Naive thymus-derived CD4-positive, alpha-beta T cell (primary cell): ENCODE measurements at regions not wholly inside any gene's neighbourhood (a gene's known extent, or its start where the extent isn't known, plus 50 kb on each side); places are given as distances from the start of the nearest gene placed in this dataset.

Experiments
- ATAC-seq: fragments of 150-1000 bp; cut with Tn5 transposase; 2 replicates; pipeline ENCODE4 v1.10.0; 2021; ENCODE audit warnings: mild to moderate bottlenecking, moderate library complexity
- CTCF ChIA-PET: fragments of 350-600 bp; sonication (Branson Sonifier 250); formaldehyde crosslinking; loops from one replicate; lab custom pipeline; 2021; ENCODE audit warnings: antibody characterized with exemption; lab: Charles Lee
- POLR2A ChIA-PET: fragments of 350-600 bp; sonication (Branson Sonifier 250); formaldehyde crosslinking; loops from one replicate; lab custom pipeline; 2021; ENCODE audit warnings: antibody characterized with exemption, inconsistent platforms; lab: Charles Lee
- DNase-seq, 9 donors: peaks; one replicate each; pipeline versions ENCODE4 v3.0.0 to v3.0.0-alpha.2; 2020 to 2022; ENCODE audit warnings: mixed read lengths in 1 of 9
- H3K27ac ChIP-seq: one replicate; pipeline ENCODE4 v1.7.0; 2013; ENCODE audit warnings: mild to moderate bottlenecking, low read depth, low read length, moderate library complexity
- H3K27me3 ChIP-seq, 2 donors: one replicate each; pipeline ENCODE4 v1.7.0; 2013; ENCODE audit warnings: low read length in 2 of 2, mild to moderate bottlenecking in 2 of 2, moderate library complexity in 2 of 2; ENCODE audit not compliant: control insufficient read depth in 2 of 2, insufficient read depth in 2 of 2
- H3K36me3 ChIP-seq, 3 experiments: 1 replicate in 2 of 3; 2 replicates in 1 of 3; pipeline ENCODE4 v1.7.0; 2013; ENCODE audit warnings: low read length in 3 of 3, mild to moderate bottlenecking in 3 of 3, moderate library complexity in 1 of 3; ENCODE audit not compliant: insufficient read depth in 3 of 3, control insufficient read depth in 2 of 3
- H3K4me1 ChIP-seq, 2 donors: one replicate each; pipeline ENCODE4 v1.7.0; 2013; ENCODE audit warnings: low read length in 2 of 2, mild to moderate bottlenecking in 2 of 2, moderate library complexity in 1 of 2; ENCODE audit not compliant: control insufficient read depth in 2 of 2, insufficient read depth in 2 of 2
- H3K4me3 ChIP-seq: 2 replicates; pipeline ENCODE4 v1.7.0; 2013; ENCODE audit warnings: mild to moderate bottlenecking, low read length
- H3K9me3 ChIP-seq, 3 experiments: 1 replicate in 2 of 3; 2 replicates in 1 of 3; pipeline ENCODE4 v1.7.0; 2013; ENCODE audit warnings: low read length in 3 of 3; ENCODE audit not compliant: control insufficient read depth in 2 of 3
- H3K27ac Mint-ChIP-seq, 9 donors: one replicate each; pipeline ENCODE4 v1.8.0; 2020 to 2022; ENCODE audit warnings: mixed read lengths in 9 of 9, mild to moderate bottlenecking in 8 of 9, moderate library complexity in 5 of 9, inconsistent platforms in 2 of 9
- H3K27me3 Mint-ChIP-seq, 5 donors: one replicate each; pipeline ENCODE4 v1.8.0; 2021 to 2022; ENCODE audit warnings: mixed read lengths in 5 of 5, mild to moderate bottlenecking in 1 of 5
- H3K36me3 Mint-ChIP-seq, 5 donors: one replicate each; pipeline ENCODE4 v1.8.0; 2020 to 2022; ENCODE audit warnings: mixed read lengths in 5 of 5, mild to moderate bottlenecking in 3 of 5, inconsistent platforms in 1 of 5
- H3K4me1 Mint-ChIP-seq, 7 donors: one replicate each; pipeline ENCODE4 v1.8.0; 2020 to 2022; ENCODE audit warnings: mixed read lengths in 7 of 7, mild to moderate bottlenecking in 3 of 7, inconsistent platforms in 1 of 7
- H3K4me3 Mint-ChIP-seq, 10 donors: one replicate each; pipeline ENCODE4 v1.8.0; 2020 to 2022; ENCODE audit warnings: mild to moderate bottlenecking in 10 of 10, mixed read lengths in 10 of 10, moderate library complexity in 6 of 10, inconsistent platforms in 2 of 10
- H3K9me3 Mint-ChIP-seq, 11 donors: one replicate each; pipeline ENCODE4 v1.8.0; 2020 to 2022; ENCODE audit warnings: mixed read lengths in 11 of 11, mild to moderate bottlenecking in 4 of 11, inconsistent platforms in 1 of 11, moderate library complexity in 1 of 11
- intact Hi-C, 2 donors: fragments of 100-400 bp; cut with micrococcal nuclease; formaldehyde crosslinking; loops; one replicate each; pipeline ENCODE4 v1.15.1; 2023

GRCh38 chr11:97111559-97111958 is 721.7 kb downstream of the JRKL start:
- no peak for ATAC-seq

GRCh38 chr11:97118614-97119200 is 728.9 kb downstream of the JRKL start:
- Histone ChIP-seq H3K27ac (no peak overlapping the region), H3K9me3 (no peaks in the 10 kb centered on the region), H3K4me1 (no peaks in the 10 kb centered on the region), H3K27me3 (no peaks in the 10 kb centered on the region), H3K4me3 (no peak overlapping the region), H3K36me3 (no peaks in the 10 kb centered on the region)
- DNase-seq (no peak), ATAC-seq (no peak)
- POLR2A ChIA-PET = no interaction called here
- Mint-ChIP-seq H3K36me3 (no peaks in the 10 kb centered on the region), H3K9me3 (peaks cover 0 to 4% (median 0%) of the 10 kb centered on the region in 11 donors), H3K27ac (no peak overlapping the region), H3K4me1 (no peaks in the 10 kb centered on the region), H3K4me3 (no peak overlapping the region), H3K27me3 (no peaks in the 10 kb centered on the region)
- CTCF ChIA-PET = no interaction called here
- intact Hi-C loops = no loop called here

More at GRCh38 chr11:97111559-97111958, 721.7 kb downstream of the JRKL start:
- no peaks in the 10 kb centered on the region for H3K36me3 ChIP-seq
- H3K9me3 ChIP-seq = no peaks in the 10 kb centered on the region
- ChIA-PET CTCF (no interaction called here), POLR2A (no interaction called here)
- intact Hi-C loops = no loop called here
- Mint-ChIP-seq H3K36me3 (no peaks in the 10 kb centered on the region), H3K27ac (no peak overlapping the region), H3K4me3 (no peak overlapping the region), H3K4me1 (no peaks in the 10 kb centered on the region), H3K27me3 (no peaks in the 10 kb centered on the region), H3K9me3 (peaks cover 0 to 12% (median 5%) of the 10 kb centered on the region in 11 donors)
- H3K4me1 ChIP-seq = no peaks in the 10 kb centered on the region
- no peak overlapping the region for H3K4me3 ChIP-seq
- H3K27me3 ChIP-seq = no peaks in the 10 kb centered on the region
- no peak overlapping the region for H3K27ac ChIP-seq
- DNase-seq = no peak

GRCh38 chr11:97123237-97123636 is 733.4 kb downstream of the JRKL start:
- ChIA-PET POLR2A (no interaction called here), CTCF (no interaction called here)
- no peaks in the 10 kb centered on the region for H3K4me1 Mint-ChIP-seq
- H3K27me3 Mint-ChIP-seq = no peaks in the 10 kb centered on the region
- Histone ChIP-seq H3K4me1 (no peaks in the 10 kb centered on the region), H3K27me3 (no peaks in the 10 kb centered on the region), H3K4me3 (no peak overlapping the region), H3K9me3 (peaks cover 0 to 8% (median 0%) of the 10 kb centered on the region in 3 experiments), H3K27ac (no peak overlapping the region), H3K36me3 (no peaks in the 10 kb centered on the region)
- no peaks in the 10 kb centered on the region for H3K36me3 Mint-ChIP-seq
- no peak for ATAC-seq
- H3K27ac Mint-ChIP-seq = no peak overlapping the region
- H3K9me3 Mint-ChIP-seq = peaks cover 0 to 9% (median 3%) of the 10 kb centered on the region in 11 donors
- intact Hi-C loops = no loop called here
- H3K4me3 Mint-ChIP-seq = no peak overlapping the region
- no peak for DNase-seq

- ChIA-PET CTCF (no interaction called here), POLR2A (no interaction called here)
- no peak overlapping the region for H3K27ac Mint-ChIP-seq
- DNase-seq = no peak
- H3K9me3 Mint-ChIP-seq = peaks cover 0 to 39% (median 13%) of the 10 kb centered on the region in 11 donors
- no peaks in the 10 kb centered on the region for H3K4me1 ChIP-seq
- intact Hi-C loops = no loop called here
- peaks cover 0 to 6% (median 0%) of the 10 kb centered on the region in 3 experiments for H3K9me3 ChIP-seq
- H3K4me1 Mint-ChIP-seq = no peaks in the 10 kb centered on the region
- no peaks in the 10 kb centered on the region for H3K27me3 Mint-ChIP-seq
- H3K36me3 ChIP-seq = no peaks in the 10 kb centered on the region
- H3K36me3 Mint-ChIP-seq = no peaks in the 10 kb centered on the region
- no peak overlapping the region for H3K4me3 Mint-ChIP-seq
- H3K4me3 ChIP-seq = no peak overlapping the region
- no peak for ATAC-seq
- H3K27me3 ChIP-seq = no peaks in the 10 kb centered on the region
- no peak overlapping the region for H3K27ac ChIP-seq
Observed at GRCh38 chr11:97136067-97136466, 746.3 kb downstream of the JRKL start.

- no peak overlapping the region for H3K27ac Mint-ChIP-seq
Observed at GRCh38 chr11:97140885-97141494, 751.2 kb downstream of the JRKL start.

GRCh38 chr11:97143463-97143862 is 753.6 kb downstream of the JRKL start:
- no peaks in the 10 kb centered on the region for H3K4me1 Mint-ChIP-seq
- H3K27me3 Mint-ChIP-seq = no peaks in the 10 kb centered on the region
- H3K36me3 ChIP-seq = no peaks in the 10 kb centered on the region
- H3K27ac ChIP-seq = no peak overlapping the region
- H3K9me3 Mint-ChIP-seq = peaks cover 0 to 33% (median 12%) of the 10 kb centered on the region in 11 donors
- ChIA-PET CTCF (interaction anchor here (0.5 to 0.7 kb wide), 2 partner anchors 68 to 145 kb away, joined by 3 to 5 read pairs; no protein-coding TSS in a partner anchor), POLR2A (no interaction called here)
- no peaks in the 10 kb centered on the region for H3K9me3 ChIP-seq
- intact Hi-C loops = no loop called here
- no peak for DNase-seq
- H3K27me3 ChIP-seq = no peaks in the 10 kb centered on the region
- ATAC-seq = no peak
- H3K36me3 Mint-ChIP-seq = no peaks in the 10 kb centered on the region
- no peaks in the 10 kb centered on the region for H3K4me1 ChIP-seq
- no peak overlapping the region for H3K4me3 ChIP-seq
- no peak overlapping the region for H3K4me3 Mint-ChIP-seq
- no peak overlapping the region for H3K27ac Mint-ChIP-seq

More at GRCh38 chr11:97140885-97141494, 751.2 kb downstream of the JRKL start:
- H3K27me3 ChIP-seq = no peaks in the 10 kb centered on the region
- Mint-ChIP-seq H3K27me3 (no peaks in the 10 kb centered on the region), H3K9me3 (peaks cover 0 to 29% (median 13%) of the 10 kb centered on the region in 11 donors), H3K4me1 (no peaks in the 10 kb centered on the region), H3K4me3 (no peak overlapping the region), H3K36me3 (no peaks in the 10 kb centered on the region)
- no peak for DNase-seq
- intact Hi-C loops = loop anchor here in 1 of 2 donors (2.0 kb wide), 1 partner anchor 676 kb away; no protein-coding TSS in a partner anchor
- H3K4me3 ChIP-seq = no peak overlapping the region
- no peak overlapping the region for H3K27ac ChIP-seq
- ATAC-seq = no peak
- POLR2A ChIA-PET = no interaction called here
- no peaks in the 10 kb centered on the region for H3K4me1 ChIP-seq
- peaks cover 0 to 6% (median 0%) of the 10 kb centered on the region in 3 experiments for H3K9me3 ChIP-seq
- H3K36me3 ChIP-seq = no peaks in the 10 kb centered on the region
- CTCF ChIA-PET = interaction anchor here (0.7 kb wide), 1 partner anchor 246 kb away, joined by 4 read pairs; no protein-coding TSS in a partner anchor

- ChIA-PET POLR2A (no interaction called here), CTCF (no interaction called here)
- no peak overlapping the region for H3K27ac ChIP-seq
- H3K27me3 Mint-ChIP-seq = no peaks in the 10 kb centered on the region
- H3K9me3 ChIP-seq = no peaks in the 10 kb centered on the region
- no peak overlapping the region for H3K4me3 ChIP-seq
- intact Hi-C loops = no loop called here
- DNase-seq (no peak), ATAC-seq (no peak)
- no peak overlapping the region for H3K4me3 Mint-ChIP-seq
- H3K36me3 Mint-ChIP-seq = no peaks in the 10 kb centered on the region
- H3K27ac Mint-ChIP-seq = no peak overlapping the region
- no peaks in the 10 kb centered on the region for H3K27me3 ChIP-seq
- peaks cover 0 to 20% (median 3%) of the 10 kb centered on the region in 11 donors for H3K9me3 Mint-ChIP-seq
- no peaks in the 10 kb centered on the region for H3K4me1 ChIP-seq
- no peaks in the 10 kb centered on the region for H3K36me3 ChIP-seq
- H3K4me1 Mint-ChIP-seq = no peaks in the 10 kb centered on the region
Observed at GRCh38 chr11:97149741-97150140, 759.9 kb downstream of the JRKL start.
